ENCODE measurements at regions not wholly inside any gene's neighbourhood (a gene's known extent, or its start where the extent isn't known, plus 50 kb on each side); places are given as distances from the start of the nearest gene placed in this dataset.
A peak's percentile ranks its signal among the peaks of the same experiment; 100 is the strongest.

GRCh38 chr17:53948323-53948722, 125.6 kb downstream of the KIF2B start:
- no peak overlapping the region for H3K27ac ChIP-seq
- TF ChIP-seq, protein P1, sequence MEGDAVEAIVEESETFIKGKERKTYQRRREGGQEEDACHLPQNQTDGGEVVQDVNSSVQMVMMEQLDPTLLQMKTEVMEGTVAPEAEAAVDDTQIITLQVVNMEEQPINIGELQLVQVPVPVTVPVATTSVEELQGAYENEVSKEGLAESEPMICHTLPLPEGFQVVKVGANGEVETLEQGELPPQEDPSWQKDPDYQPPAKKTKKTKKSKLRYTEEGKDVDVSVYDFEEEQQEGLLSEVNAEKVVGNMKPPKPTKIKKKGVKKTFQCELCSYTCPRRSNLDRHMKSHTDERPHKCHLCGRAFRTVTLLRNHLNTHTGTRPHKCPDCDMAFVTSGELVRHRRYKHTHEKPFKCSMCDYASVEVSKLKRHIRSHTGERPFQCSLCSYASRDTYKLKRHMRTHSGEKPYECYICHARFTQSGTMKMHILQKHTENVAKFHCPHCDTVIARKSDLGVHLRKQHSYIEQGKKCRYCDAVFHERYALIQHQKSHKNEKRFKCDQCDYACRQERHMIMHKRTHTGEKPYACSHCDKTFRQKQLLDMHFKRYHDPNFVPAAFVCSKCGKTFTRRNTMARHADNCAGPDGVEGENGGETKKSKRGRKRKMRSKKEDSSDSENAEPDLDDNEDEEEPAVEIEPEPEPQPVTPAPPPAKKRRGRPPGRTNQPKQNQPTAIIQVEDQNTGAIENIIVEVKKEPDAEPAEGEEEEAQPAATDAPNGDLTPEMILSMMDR (conservative IDR thresholded peaks at IDR 0.05): no peak
- TF ChIP-seq ZFX (IDR thresholded peaks at IDR 0.05): no peak

DNA sequence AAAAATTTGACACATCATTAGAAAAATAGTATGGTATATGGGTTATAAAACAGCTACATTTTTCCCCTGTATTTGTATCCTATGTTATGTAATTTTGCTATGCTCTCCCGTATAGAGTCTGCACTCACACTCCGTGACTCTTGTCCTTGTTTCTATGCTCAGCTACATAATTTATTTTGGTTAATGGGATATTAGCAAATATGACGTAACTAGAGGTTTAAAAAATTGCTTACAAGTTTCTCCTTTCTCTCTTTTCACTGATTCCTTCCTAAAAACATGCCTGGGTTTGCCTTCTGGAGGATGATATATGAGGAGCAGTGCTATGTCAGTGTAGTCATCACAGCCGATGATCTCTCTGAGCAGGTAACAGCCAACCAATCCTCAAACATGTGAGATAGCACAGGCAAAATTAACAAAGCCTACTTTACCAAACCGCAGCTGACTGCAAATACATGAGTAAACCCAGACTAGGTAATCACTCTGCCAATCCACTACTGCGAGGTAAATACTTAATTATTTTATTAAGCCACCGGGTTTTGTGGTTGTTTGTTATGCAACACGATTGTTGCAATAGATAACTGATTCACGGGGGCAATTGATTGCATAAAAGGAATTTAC, 126.9 kb downstream of the KIF2B start:
- TF ChIP-seq ZFX (IDR thresholded peaks at IDR 0.05): no peak
- TF ChIP-seq, protein P1 (conservative IDR thresholded peaks at IDR 0.05): no peak

DNA sequence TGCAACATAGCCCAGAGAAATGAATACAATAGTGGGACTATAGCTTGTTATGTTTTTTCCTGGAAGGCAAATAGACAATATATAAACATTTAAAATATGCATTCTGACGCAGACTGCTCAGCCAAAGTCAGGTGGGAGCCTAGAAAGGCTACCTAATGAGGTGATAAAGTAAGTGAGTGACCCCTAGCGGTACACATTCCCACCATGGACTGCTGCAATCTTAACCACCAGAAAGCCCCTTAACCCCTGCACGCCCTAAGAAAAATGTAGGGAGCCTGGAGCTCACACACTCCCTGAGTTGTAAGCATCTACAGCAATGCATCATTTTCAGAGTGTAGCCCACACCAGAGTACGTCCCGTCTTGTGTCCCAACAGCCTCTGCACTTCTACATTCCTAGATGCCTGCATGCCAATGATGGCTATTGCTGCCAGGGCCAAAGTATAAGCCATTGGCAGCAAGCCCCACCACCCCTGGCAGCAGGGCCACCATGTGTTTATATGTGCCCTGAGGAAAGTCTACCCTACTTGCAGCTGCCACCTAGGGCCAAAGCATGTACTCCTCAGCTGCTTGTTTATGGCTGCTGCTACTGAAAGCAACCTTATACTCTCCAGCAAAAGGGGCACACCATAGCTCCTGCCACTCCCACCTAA, 127.6 kb downstream of the KIF2B start:
- H3K27ac ChIP-seq: no peak overlapping the region
- TF ChIP-seq ZFX (IDR thresholded peaks at IDR 0.05): no peak
- TF ChIP-seq, protein P1 (conservative IDR thresholded peaks at IDR 0.05): peak; percentile 50

More for the DNA sequence above, 126.9 kb downstream of the KIF2B start:
- H3K27ac ChIP-seq: no peak overlapping the region

GRCh38 chr17:53950858-53951250, 128.1 kb downstream of the KIF2B start:
- no peak overlapping the region for H3K27ac ChIP-seq
- no peak for TF ChIP-seq ZFX (IDR thresholded peaks at IDR 0.05)

GRCh38 chr17:53971361-53971760, 148.6 kb downstream of the KIF2B start:
- no peak overlapping the region for H3K27ac ChIP-seq
- TF ChIP-seq, protein P1 (conservative IDR thresholded peaks at IDR 0.05): no peak
- TF ChIP-seq ZFX (IDR thresholded peaks at IDR 0.05): no peak

GRCh38 chr17:53979991-53980390, 157.3 kb downstream of the KIF2B start:
- TF ChIP-seq, protein P1 (conservative IDR thresholded peaks at IDR 0.05): no peak
- no peak for TF ChIP-seq ZFX (IDR thresholded peaks at IDR 0.05)

GRCh38 chr17:53996131-53996530, 173.4 kb downstream of the KIF2B start:
- TF ChIP-seq ZFX (IDR thresholded peaks at IDR 0.05): no peak
- TF ChIP-seq, protein P1 (conservative IDR thresholded peaks at IDR 0.05): no peak
- no peak overlapping the region for H3K27ac ChIP-seq

More at GRCh38 chr17:53979991-53980390, 157.3 kb downstream of the KIF2B start:
- no peak overlapping the region for H3K27ac ChIP-seq

GRCh38 chr17:53996890-53997289, 174.2 kb downstream of the KIF2B start:
- H3K27ac ChIP-seq: no peak overlapping the region
- no peak for TF ChIP-seq ZFX (IDR thresholded peaks at IDR 0.05)
- TF ChIP-seq, protein P1 (conservative IDR thresholded peaks at IDR 0.05): no peak

Data from C4-2B (cell line).